B cell (primary cell): ENCODE measurements at regions not wholly inside any gene's neighbourhood (a gene's known extent, or its start where the extent isn't known, plus 50 kb on each side); places are given as distances from the start of the nearest gene placed in this dataset.

Experiments
- ATAC-seq: fragments of 200-7000 bp; cut with Tn5 transposase; one replicate; pipeline ENCODE4 v1.10.0; 2021; ENCODE audit warnings: low read depth, mild to moderate bottlenecking, moderate number of reproducible peaks, moderate library complexity
- CTCF ChIA-PET: fragments of 350-600 bp; sonication (Branson Sonifier 250); formaldehyde crosslinking; loops from one replicate; lab custom pipeline; 2021; ENCODE audit warnings: antibody characterized with exemption, inconsistent platforms; lab: Charles Lee
- POLR2A ChIA-PET: fragments of 350-600 bp; sonication (Branson Sonifier 250); formaldehyde crosslinking; loops from one replicate; lab custom pipeline; 2021; ENCODE audit warnings: antibody characterized with exemption; lab: Charles Lee
- DNase-seq: peaks from one replicate; pipeline ENCODE4 v3.0.0; 2013
- H2AFZ ChIP-seq: 2 replicates; pipeline ENCODE4 v1.6.1; 2012; ENCODE audit warnings: mild to moderate bottlenecking, low read depth, low read length; ENCODE audit not compliant: insufficient read depth, poor library complexity, severe bottlenecking
- H3K27ac ChIP-seq, 2 donors: 1 replicate in 1 of 2; 2 replicates in 1 of 2; pipeline ENCODE4 v1.5.1; 2012 to 2013; ENCODE audit warnings: low read length in 2 of 2, mild to moderate bottlenecking in 2 of 2, moderate library complexity in 1 of 2
- H3K27me3 ChIP-seq, 4 experiments: fragments of 200-600 bp in 1 of 4; sonication (generic) in 1 of 4; replicated peaks in 1 of 4; 1 replicate in 2 of 4; 2 replicates in 2 of 4; pipeline versions ENCODE4 v1.6.1 to v1.7.0; 2013 to 2016; ENCODE audit warnings: low read length in 3 of 4, mild to moderate bottlenecking in 2 of 4, mixed read lengths in 1 of 4, moderate library complexity in 1 of 4; ENCODE audit not compliant: insufficient read depth in 4 of 4, control insufficient read depth in 3 of 4; ENCODE audit errors: control extremely low read depth in 1 of 4
- H3K36me3 ChIP-seq, 2 experiments: replicated peaks in 1 of 2; 1 replicate in 1 of 2; 2 replicates in 1 of 2; pipeline versions ENCODE4 v1.6.1 to v1.7.1; 2013; ENCODE audit warnings: low read length in 1 of 2; ENCODE audit not compliant: insufficient read depth in 2 of 2, control insufficient read depth in 1 of 2; ENCODE audit errors: control extremely low read depth in 1 of 2, extremely low read depth in 1 of 2
- H3K4me1 ChIP-seq, 2 donors: fragments of 200-600 bp in 1 of 2; sonication (generic) in 1 of 2; 1 replicate in 1 of 2; 2 replicates in 1 of 2; pipeline versions ENCODE4 v1.5.1 to v1.6.1; 2013 to 2017; ENCODE audit warnings: low read length in 2 of 2; ENCODE audit not compliant: control insufficient read depth in 2 of 2, insufficient read depth in 2 of 2
- H3K4me2 ChIP-seq: replicated peaks from 2 replicates; pipeline ENCODE3; 2012; ENCODE audit warnings: mild to moderate bottlenecking, low read depth, low read length; ENCODE audit not compliant: poor library complexity, severe bottlenecking
- H3K4me3 ChIP-seq, 5 experiments: fragments of 200-600 bp in 1 of 5; sonication (generic) in 1 of 5; 1 replicate in 3 of 5; 2 replicates in 2 of 5; pipeline versions ENCODE4 v1.5.1 to v1.7.0; 2011 to 2016; ENCODE audit warnings: low read length in 4 of 5, mild to moderate bottlenecking in 4 of 5, low read depth in 2 of 5, control low read depth in 1 of 5, moderate library complexity in 1 of 5; ENCODE audit not compliant: insufficient read depth in 1 of 5; ENCODE audit errors: control extremely low read depth in 1 of 5, extremely low read depth in 1 of 5
- H3K79me2 ChIP-seq: fragments of 200-600 bp; sonication (generic); one replicate; pipeline ENCODE4 v1.6.0; 2016; ENCODE audit warnings: low read length; ENCODE audit not compliant: control insufficient read depth, insufficient read depth
- H3K9ac ChIP-seq: fragments of 200-600 bp; sonication (generic); 2 replicates; pipeline ENCODE4 v1.6.1; 2017; ENCODE audit warnings: mild to moderate bottlenecking, low read length, moderate library complexity
- H3K9me3 ChIP-seq, 3 donors: one replicate each; pipeline versions ENCODE4 v1.6.1 to v1.7.1; 2013; ENCODE audit warnings: low read length in 2 of 3; ENCODE audit not compliant: control insufficient read depth in 2 of 3, insufficient read depth in 1 of 3; ENCODE audit errors: control extremely low read depth in 1 of 3
- H4K20me1 ChIP-seq: 2 replicates; pipeline ENCODE4 v1.6.0; 2012; ENCODE audit warnings: mild to moderate bottlenecking, low read length; ENCODE audit not compliant: insufficient read depth, control insufficient read depth, poor library complexity, severe bottlenecking
- H3K27ac Mint-ChIP-seq: one replicate; pipeline ENCODE4 v1.8.0; 2021; ENCODE audit warnings: mixed read lengths
- H3K27me3 Mint-ChIP-seq: one replicate; pipeline ENCODE4 v1.8.0; 2021; ENCODE audit warnings: mixed read lengths
- H3K4me1 Mint-ChIP-seq: one replicate; pipeline ENCODE4 v1.8.0; 2021; ENCODE audit warnings: mixed read lengths
- H3K4me3 Mint-ChIP-seq: one replicate; pipeline ENCODE4 v1.8.0; 2021; ENCODE audit warnings: mixed read lengths
- H3K9me3 Mint-ChIP-seq: one replicate; pipeline ENCODE4 v1.8.0; 2022; ENCODE audit warnings: mixed read lengths; ENCODE audit not compliant: insufficient read depth
- CTCF ChIP-seq: fragments of 200-600 bp; IDR thresholded peaks from one replicate; pipeline ENCODE4 v1.8.0; 2022; ENCODE audit warnings: antibody characterized with exemption, mild to moderate bottlenecking
- EZH2 ChIP-seq: IDR thresholded peaks from 2 replicates; pipeline ENCODE4 v1.6.1; 2012; ENCODE audit warnings: borderline replicate concordance, low read depth, mild to moderate bottlenecking, moderate library complexity, low read length; ENCODE audit not compliant: insufficient read depth, poor library complexity, severe bottlenecking
- WGBS: methylation state at CpG from one replicate; pipeline ENCODE4 v1.1.5; 2013; ENCODE audit warnings: missing lambda C conversion rate; ENCODE audit not compliant: insufficient coverage; 5-methylcytosine and 5-hydroxymethylcytosine counted together
- intact Hi-C: fragments of 100-400 bp; cut with micrococcal nuclease; formaldehyde crosslinking; loops from one replicate; pipeline ENCODE4 v1.10.0; 2022

DNA sequence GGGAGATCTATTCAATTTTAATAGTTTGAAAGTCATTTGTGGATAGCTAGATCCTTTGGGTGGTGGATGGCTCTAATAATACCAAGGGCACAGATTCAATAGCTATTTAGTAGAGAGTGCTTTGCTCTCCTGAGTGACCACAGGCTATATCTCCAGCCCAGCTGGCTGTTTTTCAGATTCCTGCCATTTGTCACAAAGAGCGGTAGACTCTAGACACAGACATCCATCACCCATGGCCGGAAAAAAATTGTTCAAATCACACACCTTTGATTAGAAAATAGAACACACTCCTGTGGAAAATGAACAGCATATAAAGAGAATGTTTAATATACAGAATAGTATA lies 171.6 kb upstream of the MITF start:
- H3K4me3 Mint-ChIP-seq = no peak overlapping the region
- H3K79me2 ChIP-seq = no peaks in the 10 kb centered on the region
- H4K20me1 ChIP-seq = no peaks in the 10 kb centered on the region
- DNase-seq = no peak
- H3K27me3 ChIP-seq = no peaks in the 10 kb centered on the region
- no peak overlapping the region for H3K27ac Mint-ChIP-seq
- ATAC-seq = no peak
- CTCF ChIA-PET = no interaction called here
- H3K4me1 ChIP-seq = no peaks in the 10 kb centered on the region
- H3K9me3 Mint-ChIP-seq = no peaks in the 10 kb centered on the region
- H3K27ac ChIP-seq = no peak overlapping the region
- H3K4me2 ChIP-seq = no peak overlapping the region
- H3K36me3 ChIP-seq = no peaks in the 10 kb centered on the region
- H3K9me3 ChIP-seq = no peaks in the 10 kb centered on the region
- WGBS = no CpG with 5 or more reads among the region's 2 CpGs
- no peak overlapping the region for H3K9ac ChIP-seq
- no peak overlapping the region for H3K4me3 ChIP-seq
- H3K4me1 Mint-ChIP-seq = no peaks in the 10 kb centered on the region
- intact Hi-C loops = no loop called here
- no peak for TF ChIP-seq CTCF
- no peak for TF ChIP-seq EZH2
- peaks cover 9% of the 10 kb centered on the region for H3K27me3 Mint-ChIP-seq
- no peak overlapping the region for H2AFZ ChIP-seq
- POLR2A ChIA-PET = no interaction called here

DNA sequence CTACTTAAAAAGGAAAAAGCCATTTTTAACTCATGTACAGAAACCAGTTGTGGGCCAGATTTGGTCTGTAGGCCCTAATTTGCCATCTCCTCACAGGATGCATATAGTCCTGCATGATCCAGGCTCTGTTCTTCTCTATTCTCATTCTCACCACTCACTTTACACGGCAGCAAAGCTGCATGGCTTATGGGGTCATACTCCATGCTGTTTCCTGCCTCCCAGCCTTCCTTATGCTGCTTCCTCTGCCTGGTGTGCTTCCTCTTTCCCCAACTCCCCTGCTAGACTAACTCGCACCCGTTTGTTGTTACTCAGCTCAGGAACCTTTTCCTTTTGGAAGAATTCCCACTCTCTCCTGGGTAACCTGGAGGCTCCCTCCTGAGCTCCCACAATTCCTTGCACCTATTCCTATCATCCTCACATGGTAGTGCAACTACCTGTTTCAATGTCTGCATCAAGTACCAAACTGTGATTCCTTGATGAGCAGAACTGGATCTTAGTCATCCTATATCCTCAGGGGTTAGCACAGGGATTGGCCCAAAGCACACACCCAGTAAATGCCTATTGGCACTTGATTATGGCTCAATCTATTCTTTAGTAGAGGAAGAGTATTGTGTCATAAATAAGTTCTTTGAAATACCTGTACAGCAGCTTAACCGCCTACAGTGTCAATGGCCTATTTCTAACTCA lies 172.1 kb upstream of the MITF start:
- WGBS = 66% methylated on average over 3 of the region's 4 CpGs
- no peaks in the 10 kb centered on the region for H4K20me1 ChIP-seq
- H3K79me2 ChIP-seq = no peaks in the 10 kb centered on the region
- H3K9me3 Mint-ChIP-seq = no peaks in the 10 kb centered on the region
- TF ChIP-seq EZH2 (no peak), CTCF (no peak)
- H3K4me3 Mint-ChIP-seq = no peak overlapping the region
- ChIA-PET CTCF (no interaction called here), POLR2A (no interaction called here)
- H3K9ac ChIP-seq = no peak overlapping the region
- DNase-seq (no peak), ATAC-seq (no peak)
- no peaks in the 10 kb centered on the region for H3K9me3 ChIP-seq
- no peaks in the 10 kb centered on the region for H3K27me3 ChIP-seq
- peaks cover 9% of the 10 kb centered on the region for H3K27me3 Mint-ChIP-seq
- H2AFZ ChIP-seq = no peak overlapping the region
- no peak overlapping the region for H3K4me3 ChIP-seq
- H3K27ac Mint-ChIP-seq = no peak overlapping the region
- no peaks in the 10 kb centered on the region for H3K4me1 Mint-ChIP-seq
- no peak overlapping the region for H3K27ac ChIP-seq
- no peak overlapping the region for H3K4me2 ChIP-seq
- intact Hi-C loops = no loop called here
- no peaks in the 10 kb centered on the region for H3K36me3 ChIP-seq
- no peaks in the 10 kb centered on the region for H3K4me1 ChIP-seq
